ENCODE measurements at regions not wholly inside any gene's neighbourhood (a gene's known extent, or its start where the extent isn't known, plus 50 kb on each side); places are given as distances from the start of the nearest gene placed in this dataset.

DNA sequence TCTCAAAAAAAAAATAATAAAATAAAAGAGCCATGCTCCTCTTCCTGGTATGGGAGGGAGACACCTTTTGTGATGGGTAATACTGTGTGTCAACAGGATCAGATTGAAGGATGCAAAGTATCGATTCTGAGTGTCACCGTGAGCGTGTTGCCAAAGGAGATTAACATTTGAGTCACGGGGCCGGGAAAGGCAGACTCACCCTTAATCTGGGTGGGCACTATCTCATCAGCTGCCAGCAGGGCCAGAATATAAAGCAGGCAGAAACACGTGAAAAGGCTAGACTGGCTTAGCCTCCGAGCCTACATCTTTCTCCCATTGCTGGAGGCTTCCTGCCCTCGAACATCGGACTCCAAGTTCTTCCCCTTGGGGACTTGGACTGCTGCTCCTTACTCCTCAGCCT, 95.4 kb downstream of the SHOX start:
- no peak for DNase-seq

DNA sequence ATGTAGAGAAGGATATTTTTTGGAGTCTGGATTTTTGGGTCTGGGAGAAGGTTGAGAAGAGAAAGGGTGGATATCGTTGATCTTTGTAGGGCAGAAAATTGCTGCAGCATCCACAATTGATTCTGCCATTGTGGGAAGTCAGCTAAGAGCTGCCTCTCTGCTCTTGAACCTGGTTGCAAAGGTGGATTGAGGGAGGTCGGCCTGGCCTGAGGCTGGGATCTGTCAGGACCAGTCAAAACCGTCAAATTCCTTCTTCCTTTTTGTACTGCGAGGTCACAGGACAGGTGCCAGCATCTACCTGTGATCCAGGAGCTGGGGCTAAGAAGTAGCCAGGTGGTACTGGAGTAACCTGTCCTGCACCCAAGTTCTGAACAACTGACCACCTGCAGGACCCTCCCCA, 93.7 kb downstream of the SHOX start:
- DNase-seq, result no peak

DNA sequence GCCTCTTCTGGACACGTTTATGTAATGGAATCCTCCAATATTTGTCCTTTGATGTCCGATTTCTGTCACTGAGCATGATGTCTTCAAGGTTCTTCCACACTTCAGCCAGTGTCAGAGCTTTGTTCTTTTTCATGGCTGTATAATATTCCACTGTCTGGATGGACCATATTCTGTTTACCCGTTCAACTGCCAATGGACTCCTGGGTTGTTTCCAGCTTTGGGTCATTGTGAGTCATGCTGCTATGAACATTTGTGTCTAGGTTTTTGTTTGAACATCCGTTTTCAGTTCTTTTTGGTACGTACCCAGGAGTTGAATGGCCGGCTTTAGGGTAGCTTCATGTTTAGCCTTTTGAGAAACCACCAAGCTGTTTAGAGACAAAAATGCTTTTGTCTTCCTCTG, 93.2 kb downstream of the SHOX start:
- DNase-seq, result no peak

DNA sequence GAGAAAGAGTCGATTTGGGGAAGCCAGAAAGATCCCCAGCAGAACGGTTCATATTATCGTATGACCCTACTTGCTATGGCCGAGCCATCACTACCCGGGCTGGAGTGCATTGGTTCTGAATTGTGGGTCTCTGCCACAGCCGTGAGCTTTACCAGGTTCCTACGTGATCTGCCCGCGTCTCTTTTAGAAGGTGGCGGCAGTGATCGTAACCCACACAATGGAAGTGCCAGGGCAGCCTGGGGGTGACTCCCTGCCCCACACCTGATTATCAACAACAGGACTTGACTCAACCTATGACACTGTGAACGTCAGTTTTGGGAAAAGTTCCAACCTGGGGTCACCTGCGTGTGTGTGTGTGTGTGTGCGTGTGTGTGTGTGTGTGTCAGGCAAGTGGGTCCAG, 90.8 kb downstream of the SHOX start:
- no peak for DNase-seq

DNA sequence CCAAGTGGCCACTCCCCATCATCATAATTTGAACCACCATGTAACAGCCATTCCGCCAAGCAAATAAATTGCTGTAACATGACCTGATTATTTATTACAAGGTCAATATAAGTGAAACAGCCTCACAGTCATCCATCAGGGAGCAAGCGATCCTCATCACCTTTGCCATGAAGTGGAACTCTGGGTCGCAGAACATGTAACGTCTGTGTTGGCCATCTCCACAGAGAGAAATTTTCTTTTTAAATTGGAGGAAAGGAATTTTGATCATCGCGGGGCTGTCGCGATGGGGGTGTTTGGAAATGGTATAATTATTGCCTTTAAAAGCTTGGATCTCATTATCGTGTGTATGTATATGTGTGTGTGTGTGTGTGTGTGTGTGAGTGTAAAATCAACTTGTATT, 90.2 kb downstream of the SHOX start:
- DNase-seq, result no peak

DNA sequence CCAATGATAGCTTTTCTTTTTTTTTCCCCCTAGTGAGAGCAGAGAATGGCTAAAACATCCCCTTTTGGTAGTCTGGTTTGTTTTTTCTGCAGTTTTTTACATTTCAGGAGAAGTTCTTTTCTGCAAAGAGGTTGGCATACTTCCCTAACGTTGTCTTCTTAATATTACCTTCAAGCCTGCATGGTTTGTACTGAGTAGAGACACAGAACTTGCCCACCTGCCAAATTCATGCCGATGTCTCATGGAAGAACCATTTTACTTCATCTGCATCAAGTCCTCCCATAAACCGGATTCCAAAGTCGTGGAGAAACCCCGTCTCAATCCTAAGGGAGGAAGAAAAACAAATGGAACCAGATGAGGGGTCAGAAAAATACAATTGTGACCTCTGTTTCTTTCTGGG, 89.7 kb downstream of the SHOX start:
- DNase-seq, result no peak

DNA sequence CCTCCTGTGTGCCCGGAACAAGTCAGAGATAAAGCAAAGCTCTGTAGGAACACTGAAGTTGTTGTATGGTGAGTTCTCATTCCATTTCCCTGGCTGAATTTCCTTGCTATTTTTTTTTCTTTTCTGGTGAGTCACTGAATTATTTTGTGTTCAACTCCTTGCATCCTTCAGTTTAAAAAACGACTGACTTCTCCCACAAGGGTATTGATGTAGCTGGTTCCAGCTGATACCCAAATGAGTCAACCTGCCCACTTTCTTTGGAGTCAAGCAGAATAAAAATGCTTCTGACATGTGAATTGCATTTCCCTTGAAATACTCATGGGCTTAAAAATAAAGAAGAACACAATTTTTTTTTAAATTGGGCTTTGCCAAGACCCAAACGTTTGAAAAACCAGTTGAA, 85.5 kb downstream of the SHOX start:
- no peak for DNase-seq

DNA sequence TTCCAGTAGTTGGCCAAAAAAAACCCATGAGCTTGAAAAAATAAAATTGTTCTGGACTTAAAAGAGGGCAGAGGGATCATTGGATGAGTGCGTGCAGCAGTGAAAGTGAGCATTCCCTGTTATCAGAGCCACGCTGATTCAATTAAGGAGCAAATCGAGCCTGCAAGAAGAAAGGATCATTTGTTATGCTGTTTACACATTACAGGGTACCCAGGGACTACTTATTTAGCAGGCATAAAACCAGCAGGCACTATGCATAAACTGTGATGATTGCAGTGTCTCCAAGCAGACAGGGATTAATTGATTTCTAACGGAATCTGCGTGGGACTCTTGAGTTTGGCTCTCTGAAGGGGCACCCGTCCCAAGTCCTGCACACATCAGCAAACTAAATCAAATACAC, 83.5 kb downstream of the SHOX start:
- no peak for DNase-seq

All from activated CD4-positive, alpha-beta T cell treated with anti-CD3 and anti-CD28 coated beads, Interleukin-2, amount 50 U/mL, for 48 hours (primary cell).